HepG2 (cell line): ENCODE measurements at regions not wholly inside any gene's neighbourhood (a gene's known extent, or its start where the extent isn't known, plus 50 kb on each side); places are given as distances from the start of the nearest gene placed in this dataset.

Source experiments
- ATM ChIP-seq: fragments of 450-650 bp; IDR thresholded peaks from 2 replicates; pipeline ENCODE4 v1.7.1; 2017; ENCODE audit warnings: mild to moderate bottlenecking, borderline replicate concordance
- BRCA1 ChIP-seq: sonication (generic); formaldehyde crosslinking; IDR thresholded peaks from 2 replicates; pipeline ENCODE4 v1.4.0; 2020; ENCODE audit warnings: missing genetic modification reagents
- CHD2 ChIP-seq: IDR thresholded peaks from 2 replicates; pipeline ENCODE4 v1.6.1; 2011; ENCODE audit warnings: low read depth, low read length, improper control_type of control experiment
- CREM ChIP-seq, 2 experiments: sonication (generic) in 1 of 2; formaldehyde crosslinking in 1 of 2; IDR thresholded peaks; 2 replicates each; pipeline versions ENCODE4 v1.4.0 to v1.6.1; 2016 to 2020; ENCODE audit warnings: antibody characterized with exemption in 1 of 2, mild to moderate bottlenecking in 1 of 2, missing genetic modification reagents in 1 of 2
- DNMT3B ChIP-seq: conservative IDR thresholded peaks from 2 replicates; pipeline ENCODE4 v1.6.1; 2016; ENCODE audit warnings: missing biosample characterization, control low read depth
- ELF3 ChIP-seq: IDR thresholded peaks from 2 replicates; pipeline ENCODE4 v1.6.1; 2016; ENCODE audit warnings: missing genetic modification reagents, missing compliant biosample characterization
- NR2C2 ChIP-seq: sonication (generic); formaldehyde crosslinking; IDR thresholded peaks from 2 replicates; pipeline ENCODE4 v1.4.0; 2020; ENCODE audit warnings: missing genetic modification reagents, mild to moderate bottlenecking, moderate library complexity, borderline replicate concordance
- PRPF4 ChIP-seq: fragments of 200-400 bp; formaldehyde crosslinking; IDR thresholded peaks from 2 replicates; pipeline ENCODE4 v1.6.1; 2016; ENCODE audit warnings: low read length, low read depth; ENCODE audit not compliant: poor library complexity, severe bottlenecking
- SRF ChIP-seq: IDR thresholded peaks from 2 replicates; pipeline ENCODE4 v1.6.1; 2011; ENCODE audit warnings: mild to moderate bottlenecking, low read depth, low read length, moderate library complexity
- ZC3H4 ChIP-seq: sonication (generic); formaldehyde crosslinking; IDR thresholded peaks from 2 replicates; pipeline ENCODE4 v1.4.0; 2020; ENCODE audit warnings: missing genetic modification reagents, borderline replicate concordance
- ZNF563 ChIP-seq: sonication (generic); formaldehyde crosslinking; IDR thresholded peaks from 2 replicates; pipeline ENCODE4 v1.8.0; 2022; ENCODE audit warnings: mild to moderate bottlenecking, moderate library complexity, missing genetic modification reagents
- ZNF629 ChIP-seq: sonication (generic); formaldehyde crosslinking; conservative IDR thresholded peaks from 2 replicates; pipeline ENCODE4 v1.5.0; 2020; ENCODE audit warnings: missing genetic modification reagents
- TF ChIP-seq, protein P1 (sequence below): sonication (generic); formaldehyde crosslinking; IDR thresholded peaks from 2 replicates; pipeline ENCODE4 v1.5.0; 2020; ENCODE audit warnings: mild to moderate bottlenecking, missing genetic modification reagents, moderate library complexity
- TF ChIP-seq, protein P2 (sequence below): sonication (generic); formaldehyde crosslinking; IDR thresholded peaks from 2 replicates; pipeline ENCODE4 v1.8.1; 2023; ENCODE audit warnings: mild to moderate bottlenecking, missing genetic modification reagents, borderline replicate concordance

DNA sequence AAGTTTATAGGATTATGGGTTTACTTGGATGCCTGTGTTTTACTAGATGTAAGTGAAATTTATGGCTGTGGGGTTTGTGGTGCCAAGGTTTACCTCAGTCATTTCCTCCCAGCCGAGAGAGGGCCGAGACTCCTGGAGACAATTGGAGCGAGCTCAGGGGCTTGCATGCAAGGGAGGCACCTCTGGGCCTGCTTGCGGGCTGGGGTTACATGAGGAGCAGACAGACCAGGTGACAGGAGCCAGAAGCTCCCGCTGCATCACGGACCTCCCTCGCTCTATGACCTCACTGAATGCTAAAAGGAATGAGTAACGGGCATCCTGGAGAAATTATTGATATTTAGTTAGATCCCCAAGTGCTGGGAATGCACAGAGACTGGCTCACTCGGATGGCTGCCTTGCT, 275.2 kb upstream of the KIRREL3 start:
- TF ChIP-seq PRPF4 (no peak), ZC3H4 (CRISPR knock-in tag) (no peak), NR2C2 (CRISPR knock-in tag) (no peak), SRF (no peak), DNMT3B (CRISPR knock-in tag) (no peak), BRCA1 (CRISPR knock-in tag) (no peak), ZNF629 (CRISPR knock-in tag) (no peak), CHD2 (no peak), ATM (no peak), ZNF563 (CRISPR knock-in tag) (no peak), CREM (IDR thresholded peaks at IDR 0.05) (no peak), CREM (CRISPR knock-in tag; IDR thresholded peaks at IDR 0.05) (no peak), ELF3 (no peak)
- TF ChIP-seq, protein P1, sequence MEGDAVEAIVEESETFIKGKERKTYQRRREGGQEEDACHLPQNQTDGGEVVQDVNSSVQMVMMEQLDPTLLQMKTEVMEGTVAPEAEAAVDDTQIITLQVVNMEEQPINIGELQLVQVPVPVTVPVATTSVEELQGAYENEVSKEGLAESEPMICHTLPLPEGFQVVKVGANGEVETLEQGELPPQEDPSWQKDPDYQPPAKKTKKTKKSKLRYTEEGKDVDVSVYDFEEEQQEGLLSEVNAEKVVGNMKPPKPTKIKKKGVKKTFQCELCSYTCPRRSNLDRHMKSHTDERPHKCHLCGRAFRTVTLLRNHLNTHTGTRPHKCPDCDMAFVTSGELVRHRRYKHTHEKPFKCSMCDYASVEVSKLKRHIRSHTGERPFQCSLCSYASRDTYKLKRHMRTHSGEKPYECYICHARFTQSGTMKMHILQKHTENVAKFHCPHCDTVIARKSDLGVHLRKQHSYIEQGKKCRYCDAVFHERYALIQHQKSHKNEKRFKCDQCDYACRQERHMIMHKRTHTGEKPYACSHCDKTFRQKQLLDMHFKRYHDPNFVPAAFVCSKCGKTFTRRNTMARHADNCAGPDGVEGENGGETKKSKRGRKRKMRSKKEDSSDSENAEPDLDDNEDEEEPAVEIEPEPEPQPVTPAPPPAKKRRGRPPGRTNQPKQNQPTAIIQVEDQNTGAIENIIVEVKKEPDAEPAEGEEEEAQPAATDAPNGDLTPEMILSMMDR, result no peak
- TF ChIP-seq, protein P2, sequence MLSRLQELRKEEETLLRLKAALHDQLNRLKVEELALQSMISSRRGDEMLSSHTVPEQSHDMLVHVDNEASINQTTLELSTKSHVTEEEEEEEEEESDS (CRISPR knock-in tag), result no peak
